HCT116 (cell line): ENCODE measurements at regions not wholly inside any gene's neighbourhood (a gene's known extent, or its start where the extent isn't known, plus 50 kb on each side); places are given as distances from the start of the nearest gene placed in this dataset.

Experiments used
- ATAC-seq: fragments of 200-7000 bp; cut with Tn5 transposase; 2 replicates; pipeline ENCODE4 v1.9.1; 2020; ENCODE audit warnings: mild to moderate bottlenecking, moderate library complexity
- BruUV-seq: library from RNA; stranded (reverse); fragments of 400-500 nt; replicated peaks from 2 replicates; lab custom pipeline; 2021; lab: Mats Ljungman, UMichigan
- CTCF ChIA-PET: fragments of 300-600 bp; sonication (Branson Sonifier 250); formaldehyde crosslinking; loops from one replicate; lab custom pipeline; 2021; ENCODE audit warnings: antibody characterized with exemption; lab: Charles Lee
- POLR2A ChIA-PET: fragments of 300-600, 350-600 bp; sonication (Branson Sonifier 250); formaldehyde crosslinking; loops from one replicate; lab custom pipeline; 2021; ENCODE audit warnings: antibody characterized with exemption; lab: Charles Lee
- RAD21 ChIA-PET, 2 experiments: fragments of 300-600 bp; sonication (Branson Sonifier 250); formaldehyde crosslinking; loops; one replicate each; lab custom pipeline; 2023; ENCODE audit warnings: low total read pairs in 2 of 2; ENCODE audit not compliant: uncharacterized antibody in 2 of 2, unreplicated experiment in 2 of 2, low non-redundant PET in 1 of 2; lab: Charles Lee
- DNase-seq: peaks from one replicate; pipeline ENCODE4 v3.0.0-alpha.2; 2010; ENCODE audit warnings: low read depth, low spot score
- H2AFZ ChIP-seq: fragments of 200-600 bp; shearing (Covaris generic), sonication (generic); 2 replicates; pipeline ENCODE4 v1.6.1; 2017; ENCODE audit warnings: low read depth, mixed run types, mixed read lengths, antibody characterized with exemption, low read length; ENCODE audit not compliant: poor library complexity, severe bottlenecking
- H3K27ac ChIP-seq: 2 replicates; pipeline ENCODE4 v1.5.1; 2012; ENCODE audit warnings: low read depth, low read length
- H3K27me3 ChIP-seq: fragments of 200-600 bp; sonication (generic); 2 replicates; pipeline ENCODE4 v1.6.1; 2016; ENCODE audit warnings: mixed run types, low read length, mixed read lengths; ENCODE audit not compliant: insufficient read depth
- H3K36me3 ChIP-seq, 2 experiments: fragments of 200-500 bp in 1 of 2; fragments of 200-600 bp in 1 of 2; sonication (Bioruptor generic) in 1 of 2; sonication (generic) in 1 of 2; 2 replicates each; pipeline versions ENCODE4 v1.5.1 to v1.6.1; 2014 to 2016; ENCODE audit warnings: low read length in 2 of 2, inconsistent platforms in 1 of 2, mixed read lengths in 1 of 2, mixed run types in 1 of 2; ENCODE audit not compliant: insufficient read depth in 2 of 2, control insufficient read depth in 1 of 2
- H3K4me1 ChIP-seq, 2 experiments: fragments of 200-600 bp in 1 of 2; sonication (generic) in 1 of 2; 2 replicates each; pipeline versions ENCODE4 v1.5.1 to v1.6.1; 2012 to 2017; ENCODE audit warnings: low read length in 2 of 2, inconsistent platforms in 1 of 2, mild to moderate bottlenecking in 1 of 2, mixed read lengths in 1 of 2, mixed run types in 1 of 2, moderate library complexity in 1 of 2; ENCODE audit not compliant: insufficient read depth in 2 of 2, control insufficient read depth in 1 of 2
- H3K4me2 ChIP-seq: fragments of 200-600 bp; sonication (generic); 2 replicates; pipeline ENCODE4 v1.6.1; 2017; ENCODE audit warnings: mixed run types, low read length, mixed read lengths
- H3K4me3 ChIP-seq, 2 experiments: fragments of 200-600 bp in 1 of 2; sonication (generic) in 1 of 2; replicated peaks in 1 of 2; 2 replicates each; pipeline ENCODE4 v1.5.1; 2011 to 2016; ENCODE audit warnings: low read length in 2 of 2, control low read depth in 1 of 2, low read depth in 1 of 2, mild to moderate bottlenecking in 1 of 2, mixed read lengths in 1 of 2, mixed run types in 1 of 2
- H3K79me2 ChIP-seq: fragments of 200-600 bp; sonication (generic); 2 replicates; pipeline ENCODE4 v1.6.1; 2017; ENCODE audit warnings: mild to moderate bottlenecking, mixed run types, low read length, moderate library complexity, mixed read lengths; ENCODE audit not compliant: insufficient read depth
- H3K9ac ChIP-seq: fragments of 200-600 bp; sonication (generic); 2 replicates; pipeline ENCODE4 v1.6.1; 2016; ENCODE audit warnings: low read length, mixed read lengths
- H3K9me2 ChIP-seq: fragments of 200-600 bp; sonication (generic), shearing (Covaris generic); 2 replicates; pipeline ENCODE4 v1.6.1; 2017; ENCODE audit warnings: mixed run types, mild to moderate bottlenecking, moderate library complexity; ENCODE audit not compliant: insufficient read depth
- H3K9me3 ChIP-seq, 2 experiments: fragments of 200-500 bp in 1 of 2; fragments of 200-600 bp in 1 of 2; sonication (Bioruptor generic) in 1 of 2; sonication (generic) in 1 of 2; 2 replicates each; pipeline ENCODE4 v1.6.1; 2014 to 2017; ENCODE audit warnings: low read length in 2 of 2, mixed read lengths in 2 of 2, inconsistent platforms in 1 of 2, low read depth in 1 of 2, mild to moderate bottlenecking in 1 of 2, mixed run types in 1 of 2, moderate library complexity in 1 of 2; ENCODE audit not compliant: control insufficient read depth in 1 of 2, insufficient read depth in 1 of 2
- H4K20me1 ChIP-seq: fragments of 200-600 bp; sonication (generic), shearing (Covaris generic); 2 replicates; pipeline ENCODE4 v1.6.1; 2017; ENCODE audit warnings: mixed run types, mild to moderate bottlenecking, moderate library complexity; ENCODE audit not compliant: insufficient read depth
- CBX3 ChIP-seq: IDR thresholded peaks from 2 replicates; pipeline ENCODE4 v1.6.1; 2012; ENCODE audit warnings: low read depth
- CEBPB ChIP-seq: IDR thresholded peaks from 2 replicates; pipeline ENCODE4 v1.6.1; 2012; ENCODE audit warnings: low read depth
- CTCF ChIP-seq, 3 experiments: fragments of 200-600 bp in 1 of 3; sonication (generic) in 1 of 3; IDR thresholded peaks in 2 of 3; conservative IDR thresholded peaks in 1 of 3; 2 replicates each; pipeline ENCODE4 v1.5.1; 2012 to 2017; ENCODE audit warnings: low read depth in 2 of 3, low read length in 2 of 3, antibody characterized with exemption in 1 of 3, borderline replicate concordance in 1 of 3, control low read depth in 1 of 3, mild to moderate bottlenecking in 1 of 3, mixed read lengths in 1 of 3, mixed run types in 1 of 3, moderate library complexity in 1 of 3; ENCODE audit not compliant: insufficient read depth in 1 of 3
- EGR1 ChIP-seq: IDR thresholded peaks from 2 replicates; pipeline ENCODE4 v1.6.1; 2012; ENCODE audit warnings: low read depth
- EZH2 ChIP-seq: fragments of 200-600 bp; sonication (generic); IDR thresholded peaks from 2 replicates; pipeline ENCODE4 v1.6.1; 2017; ENCODE audit warnings: antibody characterized with exemption, mixed run types
- EZH2phosphoT487 ChIP-seq: fragments of 200-600 bp; IDR thresholded peaks from 2 replicates; pipeline ENCODE4 v1.6.1; 2018; ENCODE audit warnings: antibody characterized with exemption, borderline replicate concordance
- FOSL1 ChIP-seq: IDR thresholded peaks from 2 replicates; pipeline ENCODE4 v1.6.1; 2012; ENCODE audit warnings: low read depth
- JUND ChIP-seq: IDR thresholded peaks from 2 replicates; pipeline ENCODE4 v1.6.1; 2012
- MAX ChIP-seq: IDR thresholded peaks from 2 replicates; pipeline ENCODE4 v1.6.1; 2012
- POLR2A ChIP-seq: IDR thresholded peaks from 2 replicates; pipeline ENCODE4 v1.7.0; 2011; ENCODE audit warnings: borderline replicate concordance; ENCODE audit not compliant: insufficient read depth, insufficient read length; ENCODE audit errors: extremely low read depth
- SP1 ChIP-seq: IDR thresholded peaks from 2 replicates; pipeline ENCODE4 v1.6.1; 2012; ENCODE audit warnings: low read depth
- TCF7L2 ChIP-seq: IDR thresholded peaks from 2 replicates; pipeline ENCODE4 v1.7.0; 2011; ENCODE audit warnings: borderline replicate concordance, inconsistent platforms; ENCODE audit not compliant: insufficient read depth, insufficient read length; ENCODE audit errors: extremely low read depth
- ZBTB33 ChIP-seq: IDR thresholded peaks from 2 replicates; pipeline ENCODE4 v1.6.1; 2011; ENCODE audit warnings: mild to moderate bottlenecking, low read length, moderate library complexity; ENCODE audit not compliant: insufficient replicate concordance; ENCODE audit errors: extremely low read depth
- intact Hi-C: fragments of 100-400 bp; cut with micrococcal nuclease; formaldehyde crosslinking; loops from 2 replicates; pipeline ENCODE4 v1.10.0; 2022
- TF ChIP-seq, protein P1 (sequence below): IDR thresholded peaks from 2 replicates; pipeline ENCODE4 v1.6.1; 2012; ENCODE audit warnings: low read depth
- TF ChIP-seq, protein P2 (sequence below): IDR thresholded peaks from 2 replicates; pipeline ENCODE4 v1.6.1; 2012

GRCh38 chr13:50417597-50417996 lies 402.4 kb downstream of the KCNRG start:
- TF ChIP-seq JUND (no peak), SP1 (no peak), ZBTB33 (no peak), MAX (no peak), EZH2 (no peak), EGR1 (no peak), EZH2phosphoT487 (no peak), FOSL1 (no peak), POLR2A (no peak), CBX3 (no peak), CEBPB (no peak), TCF7L2 (no peak), CTCF (IDR thresholded peaks at IDR 0.05 in 2 of 3, conservative IDR thresholded peaks at IDR 0.05 in 1 of 3; ENCODE audit: borderline replicate concordance in 1 of 3, insufficient read depth in 1 of 3, low read depth in 2 of 3, low read length in 2 of 3) (no peak)
- TF ChIP-seq, protein P1, sequence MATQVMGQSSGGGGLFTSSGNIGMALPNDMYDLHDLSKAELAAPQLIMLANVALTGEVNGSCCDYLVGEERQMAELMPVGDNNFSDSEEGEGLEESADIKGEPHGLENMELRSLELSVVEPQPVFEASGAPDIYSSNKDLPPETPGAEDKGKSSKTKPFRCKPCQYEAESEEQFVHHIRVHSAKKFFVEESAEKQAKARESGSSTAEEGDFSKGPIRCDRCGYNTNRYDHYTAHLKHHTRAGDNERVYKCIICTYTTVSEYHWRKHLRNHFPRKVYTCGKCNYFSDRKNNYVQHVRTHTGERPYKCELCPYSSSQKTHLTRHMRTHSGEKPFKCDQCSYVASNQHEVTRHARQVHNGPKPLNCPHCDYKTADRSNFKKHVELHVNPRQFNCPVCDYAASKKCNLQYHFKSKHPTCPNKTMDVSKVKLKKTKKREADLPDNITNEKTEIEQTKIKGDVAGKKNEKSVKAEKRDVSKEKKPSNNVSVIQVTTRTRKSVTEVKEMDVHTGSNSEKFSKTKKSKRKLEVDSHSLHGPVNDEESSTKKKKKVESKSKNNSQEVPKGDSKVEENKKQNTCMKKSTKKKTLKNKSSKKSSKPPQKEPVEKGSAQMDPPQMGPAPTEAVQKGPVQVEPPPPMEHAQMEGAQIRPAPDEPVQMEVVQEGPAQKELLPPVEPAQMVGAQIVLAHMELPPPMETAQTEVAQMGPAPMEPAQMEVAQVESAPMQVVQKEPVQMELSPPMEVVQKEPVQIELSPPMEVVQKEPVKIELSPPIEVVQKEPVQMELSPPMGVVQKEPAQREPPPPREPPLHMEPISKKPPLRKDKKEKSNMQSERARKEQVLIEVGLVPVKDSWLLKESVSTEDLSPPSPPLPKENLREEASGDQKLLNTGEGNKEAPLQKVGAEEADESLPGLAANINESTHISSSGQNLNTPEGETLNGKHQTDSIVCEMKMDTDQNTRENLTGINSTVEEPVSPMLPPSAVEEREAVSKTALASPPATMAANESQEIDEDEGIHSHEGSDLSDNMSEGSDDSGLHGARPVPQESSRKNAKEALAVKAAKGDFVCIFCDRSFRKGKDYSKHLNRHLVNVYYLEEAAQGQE, result no peak
- TF ChIP-seq, protein P2, sequence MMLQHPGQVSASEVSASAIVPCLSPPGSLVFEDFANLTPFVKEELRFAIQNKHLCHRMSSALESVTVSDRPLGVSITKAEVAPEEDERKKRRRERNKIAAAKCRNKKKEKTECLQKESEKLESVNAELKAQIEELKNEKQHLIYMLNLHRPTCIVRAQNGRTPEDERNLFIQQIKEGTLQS, result no peak
- TF ChIP-seq, all 23 proteins: peak for 0
- H4K20me1 ChIP-seq, result no peaks in the 10 kb centered on the region
- ChIA-PET POLR2A (no interaction called here), RAD21 (no interaction called here), CTCF (no interaction called here)
- no peak overlapping the region for H3K4me3 ChIP-seq
- no peak overlapping the region for H3K4me2 ChIP-seq
- H3K27me3 ChIP-seq, result no peaks in the 10 kb centered on the region
- no TSS peak for BruUV-seq
- H3K79me2 ChIP-seq, result no peaks in the 10 kb centered on the region
- ATAC-seq (0 out of 2 replicates have a peak, but pooled peaks have one; percentile 25), DNase-seq (no peak)
- intact Hi-C loops, result no loop called here
- H3K9ac ChIP-seq, result no peak overlapping the region
- H3K9me2 ChIP-seq, result no peaks in the 10 kb centered on the region
- H3K36me3 ChIP-seq, result no peaks in the 10 kb centered on the region
- H3K4me1 ChIP-seq, result peaks cover 4 to 9% of the 10 kb centered on the region in 2 experiments; a peak in 3 of 4 replicates
- H3K9me3 ChIP-seq, result no peaks in the 10 kb centered on the region
- H3K27ac ChIP-seq, result no peak overlapping the region
- no peak overlapping the region for H2AFZ ChIP-seq
